ENCODE measurements at regions not wholly inside any gene's neighbourhood (a gene's known extent, or its start where the extent isn't known, plus 50 kb on each side); places are given as distances from the start of the nearest gene placed in this dataset.

DNA sequence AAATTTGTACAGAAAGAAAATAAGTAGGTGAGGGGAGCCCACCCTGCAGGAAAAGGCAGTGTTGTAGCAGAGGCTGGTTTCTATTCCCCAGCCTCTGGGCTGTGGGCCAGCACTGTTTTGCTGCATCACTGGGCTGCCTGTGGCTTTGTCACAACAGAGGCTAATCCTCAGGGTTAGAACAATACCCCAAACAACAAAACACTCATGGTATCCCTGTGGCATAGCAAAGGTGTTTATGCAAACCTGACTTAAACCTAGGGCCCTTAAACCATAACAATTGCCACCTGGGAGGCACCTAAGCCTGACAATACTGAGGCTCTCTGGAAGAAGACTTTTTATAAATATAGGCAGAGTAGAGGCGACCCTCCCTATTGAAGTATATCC is 314.7 kb downstream of the OLFM4 start:
- TF ChIP-seq, protein P1, sequence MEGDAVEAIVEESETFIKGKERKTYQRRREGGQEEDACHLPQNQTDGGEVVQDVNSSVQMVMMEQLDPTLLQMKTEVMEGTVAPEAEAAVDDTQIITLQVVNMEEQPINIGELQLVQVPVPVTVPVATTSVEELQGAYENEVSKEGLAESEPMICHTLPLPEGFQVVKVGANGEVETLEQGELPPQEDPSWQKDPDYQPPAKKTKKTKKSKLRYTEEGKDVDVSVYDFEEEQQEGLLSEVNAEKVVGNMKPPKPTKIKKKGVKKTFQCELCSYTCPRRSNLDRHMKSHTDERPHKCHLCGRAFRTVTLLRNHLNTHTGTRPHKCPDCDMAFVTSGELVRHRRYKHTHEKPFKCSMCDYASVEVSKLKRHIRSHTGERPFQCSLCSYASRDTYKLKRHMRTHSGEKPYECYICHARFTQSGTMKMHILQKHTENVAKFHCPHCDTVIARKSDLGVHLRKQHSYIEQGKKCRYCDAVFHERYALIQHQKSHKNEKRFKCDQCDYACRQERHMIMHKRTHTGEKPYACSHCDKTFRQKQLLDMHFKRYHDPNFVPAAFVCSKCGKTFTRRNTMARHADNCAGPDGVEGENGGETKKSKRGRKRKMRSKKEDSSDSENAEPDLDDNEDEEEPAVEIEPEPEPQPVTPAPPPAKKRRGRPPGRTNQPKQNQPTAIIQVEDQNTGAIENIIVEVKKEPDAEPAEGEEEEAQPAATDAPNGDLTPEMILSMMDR (IDR thresholded peaks at IDR 0.05; ENCODE audit: low read depth, low read length, poor library complexity, severe bottlenecking), result no peak
- no peak for TF ChIP-seq EZH2phosphoT487 (IDR thresholded peaks at IDR 0.05; ENCODE audit: borderline replicate concordance, low read length)
